UCSD-AML1 (cell line): ENCODE measurements at regions not wholly inside any gene's neighbourhood (a gene's known extent, or its start where the extent isn't known, plus 50 kb on each side); places are given as distances from the start of the nearest gene placed in this dataset.
"Not testable (repeated sequence)": the region's sequence is repeated elsewhere in the genome, so short reads cannot be mapped to it uniquely, and the experiment has no call there.

Source experiments
- DNase-seq: peaks from one replicate; lab custom pipeline; 2025; ENCODE audit not compliant: unreplicated experiment; lab: John Stamatoyannopoulos, UW

DNA sequence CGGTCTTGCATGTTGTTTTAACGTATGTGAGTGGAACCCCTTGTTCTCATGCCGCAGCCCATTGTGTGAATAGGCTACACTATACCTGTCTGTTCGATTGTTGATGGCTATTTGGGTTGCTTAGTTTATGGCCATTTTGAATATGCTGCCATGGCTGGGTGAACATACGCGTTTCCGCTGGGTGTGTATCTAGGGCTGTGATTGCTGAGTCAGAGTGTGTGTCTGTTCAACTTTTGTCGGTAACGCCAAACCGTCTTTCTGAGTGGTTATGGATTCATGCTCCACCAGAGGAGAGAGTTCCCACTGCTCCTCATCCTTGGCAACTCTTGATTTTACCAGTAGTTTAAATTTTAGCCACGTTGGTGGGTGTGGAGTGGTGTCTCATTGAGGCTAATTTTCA lies 77.0 kb downstream of the METRNL start:
- DNase-seq: no peak

DNA sequence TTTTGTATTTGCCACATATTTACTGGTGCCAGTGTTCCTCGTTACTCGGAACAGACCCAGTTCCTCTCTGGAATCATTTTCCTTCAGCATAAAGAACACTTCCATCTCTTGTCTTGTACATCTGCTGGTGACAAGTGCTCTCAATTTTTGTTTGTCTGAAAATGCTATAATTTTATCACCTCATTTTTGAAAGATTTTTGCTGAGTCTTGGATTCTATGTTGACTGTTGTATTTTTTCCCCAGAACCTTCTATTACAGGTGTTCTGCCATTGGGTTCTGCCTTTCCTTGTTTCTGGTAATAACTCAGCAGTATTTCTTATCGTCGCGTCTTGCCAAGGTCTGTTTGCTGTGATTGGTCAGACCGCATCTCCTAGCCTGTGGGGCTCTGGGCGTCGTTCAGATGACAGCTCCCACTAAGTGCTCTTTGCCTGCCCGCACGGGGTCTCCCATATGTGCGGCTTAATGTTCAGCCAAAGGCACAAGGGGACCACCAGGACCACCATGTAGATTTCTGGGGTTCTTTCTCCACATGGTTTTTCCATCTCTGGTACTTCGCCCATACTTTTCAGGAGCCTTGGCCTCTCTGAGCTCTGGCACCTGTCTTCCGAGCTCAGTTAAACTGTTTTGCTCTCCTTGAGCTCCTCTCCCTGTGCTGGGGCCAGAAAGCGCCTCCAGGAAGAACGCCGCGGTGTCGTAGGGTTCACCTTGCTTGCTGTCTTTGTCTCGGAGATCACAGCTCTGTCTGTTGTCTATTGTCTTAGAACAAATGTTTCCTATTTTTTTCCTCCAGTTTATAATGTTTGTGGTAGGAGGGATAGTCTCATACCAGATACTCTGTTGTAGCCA lies 80.0 kb downstream of the METRNL start:
- DNase-seq: no peak

DNA sequence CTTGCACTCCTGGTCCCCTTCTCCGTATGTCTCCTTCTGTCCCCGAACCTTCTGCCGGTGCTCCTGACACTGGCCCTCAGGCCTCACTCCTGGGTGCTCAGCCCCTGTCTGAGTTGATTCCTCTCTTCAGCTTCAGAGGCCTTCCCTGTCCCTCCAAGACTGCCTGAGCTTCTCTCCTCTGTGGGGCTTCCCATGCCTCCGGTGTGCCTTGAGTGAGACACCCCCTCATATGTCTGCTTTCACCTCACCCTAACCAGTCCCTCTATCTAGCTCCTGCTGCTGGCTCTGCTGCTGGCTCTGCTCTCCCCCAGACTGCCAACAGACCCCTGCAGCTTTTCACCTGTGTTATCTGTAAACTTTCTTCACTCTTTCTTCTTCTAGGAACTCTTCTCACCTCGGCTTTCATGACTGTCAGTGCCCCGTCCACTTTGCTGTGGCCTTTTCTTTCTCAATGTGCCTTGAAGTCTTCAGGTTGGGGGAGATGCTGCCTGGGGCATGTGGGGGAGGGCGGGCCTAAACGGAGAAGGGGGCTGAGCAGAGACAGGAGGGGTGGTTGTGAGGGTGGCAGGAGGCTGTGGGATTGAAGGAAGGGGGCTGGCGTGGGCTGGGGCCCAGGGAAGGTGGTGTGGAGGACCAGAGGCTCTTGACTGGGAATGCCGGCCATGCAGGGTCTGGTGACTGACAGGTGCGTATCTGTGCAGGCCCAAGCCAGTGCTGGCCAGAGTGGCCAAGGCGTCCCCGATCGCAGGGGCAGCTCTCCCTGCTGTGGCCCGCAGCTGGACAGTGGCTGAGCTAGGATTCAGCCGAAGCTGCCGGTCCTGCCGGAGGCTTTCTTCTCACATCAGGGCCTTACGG lies 81.3 kb downstream of the METRNL start:
- no peak for DNase-seq

DNA sequence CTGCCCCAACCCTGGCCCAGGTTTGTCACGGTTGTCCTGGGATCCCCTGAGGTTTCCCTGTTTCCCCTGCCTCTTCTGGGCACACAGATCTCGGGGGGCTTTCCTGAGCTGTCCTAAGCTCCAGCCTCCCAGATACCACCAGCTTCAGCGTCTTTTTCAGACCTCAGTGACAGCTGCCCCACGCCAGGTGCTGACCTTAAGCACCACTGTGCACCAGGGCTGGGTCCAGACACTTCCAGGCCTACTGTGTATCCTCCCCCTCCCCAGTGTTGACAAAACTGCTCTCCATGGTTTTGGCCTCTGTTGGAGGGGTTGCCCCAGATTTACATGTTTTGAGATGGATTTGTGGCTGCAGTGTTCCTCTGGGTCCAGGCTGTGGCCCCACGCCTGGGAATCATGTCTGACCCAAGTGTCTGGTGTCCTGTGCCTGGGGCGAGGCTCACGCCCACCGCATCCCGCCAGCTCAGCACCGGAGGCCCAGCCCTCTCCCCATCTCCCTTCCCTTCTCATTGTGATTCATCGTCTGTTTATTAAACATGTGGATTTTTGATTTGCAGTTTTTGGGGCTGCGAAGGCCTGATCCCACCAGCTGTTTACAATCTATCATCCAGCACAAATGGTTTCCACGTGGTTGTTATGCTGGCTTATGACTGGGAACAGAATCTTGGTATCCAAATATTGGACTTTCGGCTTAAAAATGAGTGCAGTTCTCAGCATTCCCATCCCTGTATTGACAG lies 82.1 kb downstream of the METRNL start:
- DNase-seq: no peak

DNA sequence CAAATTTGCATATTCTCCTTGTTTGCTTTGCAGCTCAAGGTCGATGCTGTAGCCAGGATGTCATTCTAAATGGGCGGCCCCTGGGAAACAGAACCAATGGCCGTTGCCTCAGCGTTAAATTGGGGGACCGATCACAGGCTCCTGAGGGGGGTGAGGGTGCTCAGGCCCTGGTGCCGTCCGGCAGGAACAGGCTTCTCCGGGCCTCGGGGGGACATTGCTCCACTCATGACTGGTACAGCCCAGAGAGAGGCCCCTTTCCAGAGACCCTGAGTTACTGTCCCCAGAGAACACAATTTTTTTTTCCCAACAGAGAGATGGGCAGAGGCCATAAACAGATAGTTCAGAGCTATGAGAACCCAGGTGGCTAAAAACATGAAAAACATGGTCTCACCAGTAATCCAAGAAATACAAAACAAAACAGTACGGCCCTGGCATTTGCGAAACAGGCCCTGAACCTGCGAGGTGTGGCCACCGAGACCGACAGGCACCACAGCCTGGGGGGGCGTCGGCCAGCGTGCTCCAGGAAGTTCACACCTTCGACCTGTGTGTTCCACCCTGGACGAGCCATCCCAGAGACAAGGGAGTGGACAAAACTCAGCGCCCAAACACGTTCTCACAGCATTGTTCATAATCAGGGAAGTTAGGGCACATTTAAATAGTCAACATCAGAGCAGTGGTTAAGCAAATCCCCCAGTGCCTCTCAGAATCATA lies 82.8 kb downstream of the METRNL start:
- DNase-seq: no peak

DNA sequence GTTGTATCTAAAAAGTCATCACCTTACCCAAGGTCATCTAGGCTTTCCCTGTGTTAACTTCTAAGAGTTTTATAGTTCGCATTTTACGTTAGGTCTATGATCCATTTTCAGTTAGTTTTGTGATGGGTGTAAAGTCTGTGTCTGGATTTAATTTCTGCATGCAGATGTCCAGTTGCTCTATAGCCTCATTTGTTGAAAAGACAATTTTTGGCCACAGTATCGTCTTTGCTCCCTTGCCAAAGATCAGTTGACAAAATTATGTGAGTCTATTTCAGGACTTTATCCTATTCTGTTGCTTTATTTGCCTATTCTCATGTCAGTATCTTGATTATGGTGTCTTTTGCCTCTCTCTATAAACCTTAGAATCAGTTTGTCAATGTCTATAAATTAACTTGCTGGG lies 85.1 kb downstream of the METRNL start:
- DNase-seq: no peak

DNA sequence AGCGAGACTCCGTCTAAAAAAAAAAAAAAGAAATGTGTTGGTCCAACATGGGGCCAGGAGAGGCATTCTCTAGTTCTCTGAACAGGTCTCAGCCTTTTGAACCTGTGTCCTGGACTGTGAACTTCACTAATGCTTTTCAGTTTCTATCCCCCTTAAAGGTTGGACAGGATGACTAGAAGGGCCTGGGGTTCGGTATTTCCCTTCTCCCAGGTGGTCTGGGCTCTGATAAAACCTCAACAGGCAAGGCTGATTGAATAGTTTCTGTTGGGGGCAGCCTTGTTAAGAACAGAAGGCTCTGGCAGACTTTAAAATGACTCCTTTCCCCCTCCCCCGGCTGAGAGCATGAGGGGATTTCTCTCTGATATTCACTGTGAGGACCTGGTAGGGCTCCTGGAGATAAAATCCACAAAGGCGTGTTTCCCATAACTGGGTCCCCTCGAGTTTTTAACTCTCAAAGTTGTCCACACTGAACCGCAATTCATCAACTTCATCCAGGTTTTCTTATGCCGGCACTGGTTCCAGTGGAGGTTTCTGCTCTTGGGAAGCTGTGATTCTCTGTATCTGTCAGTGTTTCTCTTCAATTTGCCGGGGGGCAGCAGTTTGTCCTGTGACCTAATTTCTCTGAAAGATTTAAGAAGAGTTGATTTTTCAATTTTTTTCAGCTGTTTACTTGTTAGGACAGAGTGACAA lies 91.3 kb downstream of the METRNL start:
- DNase-seq: no peak

DNA sequence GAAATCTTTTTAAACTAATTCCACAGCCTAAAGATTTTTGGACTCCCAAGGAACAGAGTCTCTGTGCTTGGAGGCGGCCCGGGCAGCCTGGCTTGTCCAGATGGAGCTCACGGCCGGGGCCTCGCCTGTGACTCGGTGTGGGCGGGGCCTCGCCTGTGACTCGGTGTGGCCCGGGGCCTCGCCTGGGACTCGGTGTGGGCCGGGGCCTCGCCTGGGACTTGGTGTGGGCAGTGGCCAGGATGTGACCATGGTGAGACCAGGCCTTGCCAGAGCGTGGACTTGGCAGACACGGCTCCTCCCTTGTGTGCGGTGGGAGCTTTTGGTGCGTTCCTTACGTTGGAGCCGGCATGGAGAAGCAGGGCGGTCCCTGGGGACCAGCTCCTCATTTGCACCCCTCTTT lies 92.3 kb downstream of the METRNL start:
- no peak for DNase-seq

DNA sequence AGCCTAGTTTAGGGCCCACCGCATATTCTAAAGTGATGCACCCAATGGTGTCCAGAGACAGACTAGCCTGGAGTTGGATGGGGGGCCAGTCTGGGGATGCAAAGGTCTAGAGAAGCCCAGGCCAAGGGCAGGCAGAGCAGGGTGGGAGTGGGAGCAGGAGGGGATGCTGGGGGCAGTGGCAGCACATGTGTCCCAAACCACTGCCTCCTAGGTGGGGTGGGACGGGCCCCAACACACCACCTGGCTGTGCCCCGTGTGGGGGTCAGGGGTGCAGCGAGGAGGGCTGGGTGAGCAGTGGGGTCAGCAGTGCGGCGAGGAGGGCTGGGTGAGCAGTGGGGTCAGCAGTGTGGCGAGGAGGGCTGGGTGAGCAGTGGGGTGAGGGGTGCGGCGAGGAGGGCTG lies 92.7 kb downstream of the METRNL start:
- DNase-seq: not testable (repeated sequence)

DNA sequence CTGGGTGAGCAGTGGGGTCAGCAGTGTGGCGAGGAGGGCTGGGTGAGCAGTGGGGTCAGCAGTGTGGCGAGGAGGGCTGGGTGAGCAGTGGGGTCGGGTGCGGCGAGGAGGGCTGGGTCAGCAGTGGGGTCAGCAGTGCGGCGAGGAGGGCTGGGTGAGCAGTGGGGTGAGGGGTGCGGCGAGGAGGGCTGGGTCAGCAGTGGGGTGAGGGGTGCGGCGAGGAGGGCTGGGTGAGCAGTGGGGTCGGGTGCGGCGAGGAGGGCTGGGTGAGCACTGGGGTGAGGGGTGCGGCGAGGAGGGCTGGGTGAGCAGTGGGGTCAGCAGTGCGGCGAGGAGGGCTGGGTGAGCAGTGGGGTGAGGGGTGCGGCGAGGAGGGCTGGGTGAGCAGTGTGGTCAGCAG lies 93.2 kb downstream of the METRNL start:
- DNase-seq: not testable (repeated sequence)

DNA sequence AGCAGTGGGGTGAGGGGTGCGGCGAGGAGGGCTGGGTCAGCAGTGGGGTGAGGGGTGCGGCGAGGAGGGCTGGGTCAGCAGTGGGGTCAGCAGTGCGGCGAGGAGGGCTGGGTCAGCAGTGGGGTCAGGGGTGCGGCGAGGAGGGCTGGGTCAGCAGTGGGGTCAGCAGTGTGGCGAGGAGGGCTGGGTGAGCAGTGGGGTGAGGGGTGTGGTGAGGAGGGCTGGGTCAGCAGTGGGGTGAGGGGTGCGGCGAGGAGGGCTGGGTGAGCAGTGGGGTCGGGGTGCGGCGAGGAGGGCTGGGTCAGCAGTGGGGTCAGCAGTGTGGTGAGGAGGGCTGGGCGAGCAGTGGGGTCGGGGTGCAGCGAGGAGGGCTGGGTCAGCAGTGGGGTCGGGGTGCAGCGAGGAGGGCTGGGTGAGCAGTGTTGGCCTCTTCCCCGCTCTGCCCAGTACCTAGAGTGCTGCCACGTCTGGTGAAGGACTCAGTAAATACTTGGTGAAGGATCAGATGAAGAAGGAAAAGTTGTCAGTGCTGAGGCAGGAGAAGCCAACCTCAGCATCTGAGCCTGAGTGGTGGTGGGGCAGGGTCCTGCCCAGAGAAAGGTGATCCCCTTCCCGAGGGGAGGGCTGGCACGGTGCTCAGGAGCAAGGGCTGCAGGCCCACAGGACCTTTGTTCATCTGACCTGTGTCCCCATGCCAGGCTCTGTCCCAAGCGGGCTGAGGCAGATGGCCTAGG lies 93.9 kb downstream of the METRNL start:
- not testable (repeated sequence) for DNase-seq

DNA sequence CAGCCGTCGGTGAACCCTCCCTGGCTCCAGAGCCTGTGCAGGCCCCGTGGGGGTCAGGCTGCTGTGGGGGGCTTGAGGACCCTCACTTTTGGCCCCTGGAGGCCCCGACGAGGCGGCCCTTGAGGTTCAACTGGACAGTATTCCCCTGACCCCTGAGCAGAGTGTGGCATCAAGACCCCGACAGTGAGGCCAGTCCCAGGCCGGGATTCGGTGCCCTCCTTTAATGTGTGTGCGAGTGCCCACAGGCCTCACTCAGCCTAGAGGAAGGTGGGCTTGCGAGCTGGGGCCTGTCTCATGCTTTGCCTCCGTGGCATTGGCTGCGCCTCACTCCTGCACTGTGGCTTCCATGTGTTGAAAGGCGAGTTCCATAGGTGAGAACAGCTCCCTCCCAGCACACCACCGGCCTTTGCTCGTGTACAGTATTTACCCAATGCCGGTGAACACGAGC lies 94.5 kb downstream of the METRNL start:
- no peak for DNase-seq

DNA sequence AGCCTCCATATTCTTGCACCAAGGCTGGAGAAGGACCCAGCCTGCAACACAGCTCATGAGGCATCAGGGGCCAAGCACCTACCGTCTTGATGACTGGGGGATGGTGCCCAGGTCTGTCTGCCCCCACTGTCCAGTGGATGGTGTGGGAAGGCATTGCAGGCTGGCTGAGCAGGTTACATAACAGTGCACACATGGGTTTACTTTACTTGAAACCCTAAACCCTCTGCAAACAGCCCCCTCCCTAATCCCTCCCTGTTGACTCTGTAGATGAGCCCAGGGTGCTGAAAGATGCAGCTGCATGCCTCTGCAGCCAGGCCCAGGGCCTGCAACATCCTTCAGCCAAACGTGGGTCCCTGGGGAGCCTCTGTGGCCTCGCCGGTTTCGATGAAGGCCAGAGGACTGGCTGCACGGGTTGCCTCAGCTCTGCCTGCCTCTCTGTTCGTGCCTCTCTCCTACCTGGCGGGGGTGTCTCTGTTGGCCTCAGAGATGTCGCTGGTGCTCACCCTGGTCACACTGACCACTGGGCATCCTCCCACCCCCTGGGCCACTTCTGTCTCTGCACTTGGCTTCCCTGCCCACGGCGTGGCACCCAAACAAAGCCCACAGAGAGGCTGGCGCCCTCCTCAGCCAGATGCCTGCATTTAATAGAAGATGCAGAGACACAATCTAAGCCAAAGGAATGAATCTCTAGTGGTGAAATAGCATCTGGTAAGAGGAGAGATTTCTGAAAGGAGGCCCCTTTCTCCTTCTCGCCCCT lies 95.1 kb downstream of the METRNL start:
- no peak for DNase-seq

DNA sequence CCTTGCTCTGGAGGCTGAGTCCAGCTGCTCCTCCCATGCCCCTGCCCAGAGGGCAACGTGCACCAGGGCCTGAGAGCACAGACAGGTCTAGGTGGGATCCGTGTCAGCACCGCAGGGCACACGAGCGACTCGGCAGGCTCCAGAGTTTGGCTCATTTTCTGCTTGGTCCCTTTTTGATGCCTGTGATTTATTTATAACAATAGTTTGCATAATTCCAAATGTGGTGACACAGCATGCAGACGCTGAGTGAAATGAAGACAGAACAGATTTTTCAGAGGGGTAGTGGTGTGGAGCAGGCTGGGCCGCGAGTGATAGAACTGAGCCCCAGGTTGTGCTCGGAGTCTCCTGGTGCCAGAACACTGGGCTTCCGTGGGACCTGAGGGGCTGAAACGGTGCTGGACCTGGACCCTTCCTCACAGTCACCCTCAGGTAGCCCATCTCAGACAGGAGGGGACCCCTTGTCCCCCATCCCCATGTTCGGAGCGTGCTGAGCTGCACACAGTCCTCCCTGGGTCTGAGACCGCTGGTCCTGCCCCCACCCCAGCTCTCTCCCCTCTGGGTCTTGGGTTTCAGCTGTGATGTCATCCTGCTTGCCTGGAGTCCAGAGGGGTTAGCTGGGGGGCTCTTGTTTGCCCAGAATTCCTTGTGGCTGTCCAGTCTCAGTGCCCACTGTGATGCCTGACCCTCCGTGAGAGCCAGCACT lies 95.9 kb downstream of the METRNL start:
- no peak for DNase-seq

DNA sequence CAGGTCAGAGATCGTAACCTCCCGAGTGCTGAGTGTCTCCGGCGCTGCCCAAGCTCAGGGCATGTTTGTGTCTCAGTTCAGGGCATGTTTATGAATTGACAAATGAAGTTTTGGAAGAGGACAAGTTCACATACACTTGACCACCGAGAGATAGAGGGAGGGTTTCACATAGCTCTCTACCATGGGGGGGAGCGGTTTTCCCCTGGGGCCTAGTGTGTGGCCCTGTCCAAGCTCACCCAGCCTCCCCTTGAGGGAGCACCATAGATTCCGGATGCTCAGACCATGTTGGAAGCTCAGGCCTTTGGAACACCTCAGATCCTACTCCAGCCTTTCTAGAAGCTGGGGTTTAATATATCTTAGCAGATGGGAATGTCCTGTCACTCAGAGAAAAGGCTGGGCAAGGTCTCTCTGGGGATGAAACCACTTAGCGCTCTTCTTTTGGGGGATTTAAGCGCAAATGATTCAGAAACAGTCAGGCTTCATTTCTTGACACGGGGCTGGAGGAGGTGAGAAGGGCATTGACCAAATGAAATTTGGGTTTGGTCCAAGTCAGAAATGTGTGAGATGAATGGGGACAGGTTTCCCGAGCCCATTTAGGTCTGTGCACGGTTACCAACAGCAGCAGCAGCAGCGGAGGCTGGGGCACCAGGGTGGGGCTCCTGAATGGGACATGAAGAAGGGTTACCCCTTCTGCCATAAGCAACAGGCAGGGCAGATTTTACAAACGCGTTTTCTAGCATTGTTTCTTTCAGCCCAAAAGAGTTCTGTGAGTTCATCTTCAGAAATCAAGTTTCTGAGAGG lies 96.6 kb downstream of the METRNL start:
- no peak for DNase-seq

DNA sequence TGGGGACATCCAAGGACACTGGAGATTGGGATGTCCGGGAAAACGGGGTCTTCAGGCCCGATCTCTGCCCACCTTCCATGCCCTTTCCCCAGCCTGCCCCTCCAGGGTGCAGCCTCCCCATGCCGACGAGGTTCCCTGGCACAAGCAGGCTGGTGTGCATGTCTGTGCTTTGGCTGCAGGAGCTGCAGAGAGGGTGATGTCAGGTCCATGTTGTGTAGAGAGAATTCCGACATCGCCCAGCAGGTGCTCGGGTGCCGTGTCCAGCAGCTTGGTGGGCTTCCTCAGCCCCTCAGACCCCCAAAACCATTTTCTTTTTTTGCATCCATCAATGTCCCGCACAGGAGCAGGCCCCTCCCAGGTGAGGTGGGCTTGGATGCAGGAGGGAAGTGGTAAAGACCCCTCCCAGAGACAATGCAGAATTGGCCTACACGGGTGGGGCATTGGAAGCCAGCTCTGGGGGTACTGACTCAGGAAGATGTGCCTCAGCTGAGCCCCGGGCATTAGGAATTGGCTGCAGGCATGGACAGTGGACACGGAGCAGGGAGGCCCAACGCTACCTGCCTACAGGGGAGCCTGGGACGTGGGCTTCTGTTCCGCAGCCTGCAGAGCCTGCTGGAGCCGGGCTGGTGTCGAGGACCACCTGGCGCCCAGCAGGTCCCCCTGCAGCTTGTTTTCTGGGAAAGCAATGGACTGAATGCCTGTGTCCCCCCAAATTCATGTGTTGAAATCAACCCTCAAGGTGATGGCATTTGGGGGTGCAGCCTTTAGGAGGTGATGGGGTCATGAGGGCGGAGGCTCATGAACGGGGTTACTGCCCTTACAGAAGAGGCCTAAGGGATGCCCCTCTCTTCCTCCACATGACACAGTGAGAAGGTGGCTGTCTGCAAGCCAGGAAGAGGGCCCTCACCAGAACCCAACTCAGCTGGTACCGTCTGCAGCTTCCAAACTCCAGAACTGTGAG lies 97.5 kb downstream of the METRNL start:
- no peak for DNase-seq
